ENCODE measurements at regions not wholly inside any gene's neighbourhood (a gene's known extent, or its start where the extent isn't known, plus 50 kb on each side); places are given as distances from the start of the nearest gene placed in this dataset.

DNA sequence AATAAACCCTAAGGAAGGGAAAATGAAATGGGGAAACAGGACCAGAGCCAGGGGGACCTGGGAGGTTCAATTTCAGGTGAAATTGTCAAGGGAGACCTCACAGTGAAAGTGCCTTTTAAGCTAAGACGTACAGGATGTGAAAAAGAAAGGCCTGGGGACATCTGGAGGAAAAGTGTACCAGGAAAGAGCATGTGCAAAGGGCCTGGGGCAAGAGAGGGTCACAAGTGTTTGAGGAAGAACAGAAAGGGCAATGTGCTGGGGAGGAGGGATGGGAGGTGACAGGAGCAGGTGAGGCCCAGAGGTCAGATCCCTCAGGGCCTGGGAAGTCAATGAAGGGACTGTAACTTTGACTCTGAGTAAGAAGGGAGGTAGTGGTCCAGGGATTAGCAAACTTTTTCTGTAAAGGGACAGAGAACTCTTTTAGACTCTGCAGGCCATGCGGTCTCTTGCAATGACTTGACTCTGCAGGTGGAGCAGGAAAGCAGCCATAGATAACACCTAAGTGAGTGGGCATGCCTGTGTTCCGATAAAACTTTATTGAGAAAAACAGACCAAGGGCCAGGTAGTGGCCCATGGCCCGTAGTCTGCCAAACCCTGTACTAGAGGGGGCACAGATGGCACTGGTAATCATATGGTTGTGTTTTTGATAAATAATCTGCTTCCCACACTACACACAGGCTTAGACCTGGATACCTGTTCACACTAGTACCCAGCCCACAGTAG, 93.8 kb downstream of the LITAF start:
- CTCF ChIA-PET (ENCODE audit: unreplicated experiment) = no interaction called here
- POLR2A ChIA-PET = no interaction called here
- intact Hi-C loops (cut with micrococcal nuclease; ENCODE audit: unreplicated experiment) = no loop called here
- H2AFZ ChIP-seq (ENCODE audit: low read length) = no peak overlapping the region
- no TSS peak for BruUV-seq (replicated peaks)
- no peak overlapping the region for H3K4me2 ChIP-seq (ENCODE audit: low read length)
- H3K9me2 ChIP-seq (ENCODE audit: insufficient read depth, low read length) = no peaks in the 10 kb centered on the region
- H3K79me2 ChIP-seq (ENCODE audit: insufficient read depth, low read depth, low read length) = no peaks in the 10 kb centered on the region
- no peak overlapping the region for H3K4me3 ChIP-seq (ENCODE audit: low read depth, low read length, poor library complexity, severe bottlenecking)
- H3K36me3 ChIP-seq (ENCODE audit: insufficient read depth, low read length) = no peaks in the 10 kb centered on the region
- DNase-seq (ENCODE audit: low spot score) = no peak
- H3K4me1 ChIP-seq (ENCODE audit: insufficient read depth, low read length, poor library complexity, severe bottlenecking) = peaks cover 38% of the 10 kb centered on the region
- TF ChIP-seq EZH2phosphoT487 (IDR thresholded peaks at IDR 0.05; ENCODE audit: borderline replicate concordance, low read depth, low read length) = no peak
- TF ChIP-seq, protein P1, sequence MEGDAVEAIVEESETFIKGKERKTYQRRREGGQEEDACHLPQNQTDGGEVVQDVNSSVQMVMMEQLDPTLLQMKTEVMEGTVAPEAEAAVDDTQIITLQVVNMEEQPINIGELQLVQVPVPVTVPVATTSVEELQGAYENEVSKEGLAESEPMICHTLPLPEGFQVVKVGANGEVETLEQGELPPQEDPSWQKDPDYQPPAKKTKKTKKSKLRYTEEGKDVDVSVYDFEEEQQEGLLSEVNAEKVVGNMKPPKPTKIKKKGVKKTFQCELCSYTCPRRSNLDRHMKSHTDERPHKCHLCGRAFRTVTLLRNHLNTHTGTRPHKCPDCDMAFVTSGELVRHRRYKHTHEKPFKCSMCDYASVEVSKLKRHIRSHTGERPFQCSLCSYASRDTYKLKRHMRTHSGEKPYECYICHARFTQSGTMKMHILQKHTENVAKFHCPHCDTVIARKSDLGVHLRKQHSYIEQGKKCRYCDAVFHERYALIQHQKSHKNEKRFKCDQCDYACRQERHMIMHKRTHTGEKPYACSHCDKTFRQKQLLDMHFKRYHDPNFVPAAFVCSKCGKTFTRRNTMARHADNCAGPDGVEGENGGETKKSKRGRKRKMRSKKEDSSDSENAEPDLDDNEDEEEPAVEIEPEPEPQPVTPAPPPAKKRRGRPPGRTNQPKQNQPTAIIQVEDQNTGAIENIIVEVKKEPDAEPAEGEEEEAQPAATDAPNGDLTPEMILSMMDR (conservative IDR thresholded peaks at IDR 0.05; ENCODE audit: low read length) = no peak
- 0 out of 2 replicates have a peak, but pooled peaks cover 6% of the 10 kb centered on the region for H3K9me3 ChIP-seq (ENCODE audit: low read length)
- H4K20me1 ChIP-seq (ENCODE audit: insufficient read depth, low read length) = no peaks in the 10 kb centered on the region
- no peak overlapping the region for H3K27ac ChIP-seq (ENCODE audit: low read depth, low read length, poor library complexity, severe bottlenecking)

DNA sequence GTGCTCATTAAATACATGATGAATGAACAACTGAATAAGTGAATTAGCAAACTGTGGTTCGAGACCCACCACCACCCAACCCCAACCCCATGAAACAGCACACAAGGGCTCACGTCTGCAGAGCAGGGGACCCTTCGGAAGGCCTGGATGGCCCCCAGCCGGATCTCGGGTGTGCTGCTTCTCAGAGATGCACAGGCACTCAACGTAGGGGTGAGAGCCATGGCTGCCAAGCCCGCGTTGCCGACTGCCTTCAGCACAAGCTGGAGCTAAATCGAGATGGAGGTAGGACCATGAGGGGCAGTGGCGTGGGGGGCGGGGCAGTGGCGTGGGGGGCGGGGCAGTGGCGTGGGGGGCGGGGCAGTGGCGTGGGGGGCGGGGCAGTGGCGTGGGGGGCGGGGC, 93.2 kb downstream of the LITAF start:
- H3K4me2 ChIP-seq (ENCODE audit: low read length) = no peak overlapping the region
- no peaks in the 10 kb centered on the region for H3K9me2 ChIP-seq (ENCODE audit: insufficient read depth, low read length)
- H3K9me3 ChIP-seq (ENCODE audit: low read length) = 0 out of 2 replicates have a peak, but pooled peaks cover 6% of the 10 kb centered on the region
- ChIA-PET CTCF (ENCODE audit: unreplicated experiment) (no interaction called here), POLR2A (no interaction called here)
- H3K4me1 ChIP-seq (ENCODE audit: insufficient read depth, low read length, poor library complexity, severe bottlenecking) = peaks cover 42% of the 10 kb centered on the region
- no peak overlapping the region for H2AFZ ChIP-seq (ENCODE audit: low read length)
- TF ChIP-seq EZH2phosphoT487 (IDR thresholded peaks at IDR 0.05; ENCODE audit: borderline replicate concordance, low read depth, low read length) = no peak
- TF ChIP-seq, protein P1 (conservative IDR thresholded peaks at IDR 0.05; ENCODE audit: low read length) = no peak
- no peaks in the 10 kb centered on the region for H3K36me3 ChIP-seq (ENCODE audit: insufficient read depth, low read length)
- no TSS peak for BruUV-seq (replicated peaks)
- DNase-seq (ENCODE audit: low spot score) = peak; percentile 37
- intact Hi-C loops (cut with micrococcal nuclease; ENCODE audit: unreplicated experiment) = no loop called here
- H3K79me2 ChIP-seq (ENCODE audit: insufficient read depth, low read depth, low read length) = no peaks in the 10 kb centered on the region
- no peak overlapping the region for H3K4me3 ChIP-seq (ENCODE audit: low read depth, low read length, poor library complexity, severe bottlenecking)
- no peaks in the 10 kb centered on the region for H4K20me1 ChIP-seq (ENCODE audit: insufficient read depth, low read length)
- H3K27ac ChIP-seq (ENCODE audit: low read depth, low read length, poor library complexity, severe bottlenecking) = no peak overlapping the region

DNA sequence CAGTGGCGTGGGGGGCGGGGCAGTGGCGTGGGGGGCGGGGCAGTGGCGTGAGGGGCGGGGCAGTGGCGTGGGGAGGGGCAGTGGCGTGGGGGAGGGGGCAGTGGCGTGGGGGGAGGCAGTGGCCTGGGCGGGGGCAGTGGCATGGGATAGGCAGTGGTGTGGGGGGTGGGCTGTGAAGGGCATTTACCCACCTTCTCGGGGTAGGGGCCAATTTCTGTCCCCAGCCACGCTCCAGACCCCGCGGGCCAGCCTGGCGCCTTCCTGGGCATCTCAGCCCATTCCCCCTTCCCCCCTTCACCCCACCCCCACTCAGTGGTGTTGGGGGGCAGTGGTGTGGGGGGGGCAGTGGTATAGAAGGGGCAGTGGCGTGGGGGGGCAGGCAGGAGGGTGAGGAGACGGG, 92.7 kb downstream of the LITAF start:
- peak overlapping the region; percentile 24 for H3K27ac ChIP-seq (ENCODE audit: low read depth, low read length, poor library complexity, severe bottlenecking)
- no peaks in the 10 kb centered on the region for H3K79me2 ChIP-seq (ENCODE audit: insufficient read depth, low read depth, low read length)
- no peaks in the 10 kb centered on the region for H4K20me1 ChIP-seq (ENCODE audit: insufficient read depth, low read length)
- no peak for TF ChIP-seq EZH2phosphoT487 (IDR thresholded peaks at IDR 0.05; ENCODE audit: borderline replicate concordance, low read depth, low read length)
- TF ChIP-seq, protein P1 (conservative IDR thresholded peaks at IDR 0.05; ENCODE audit: low read length) = no peak
- H3K4me3 ChIP-seq (ENCODE audit: low read depth, low read length, poor library complexity, severe bottlenecking) = no peak overlapping the region
- H3K4me1 ChIP-seq (ENCODE audit: insufficient read depth, low read length, poor library complexity, severe bottlenecking) = peaks cover 45% of the 10 kb centered on the region
- intact Hi-C loops (cut with micrococcal nuclease; ENCODE audit: unreplicated experiment) = no loop called here
- BruUV-seq (replicated peaks) = no TSS peak
- peak overlapping the region; percentile 6; the same call in 1 of the 2 replicates for H3K4me2 ChIP-seq (ENCODE audit: low read length)
- H2AFZ ChIP-seq (ENCODE audit: low read length) = peak overlapping the region; percentile 37; the same call in 1 of the 2 replicates
- POLR2A ChIA-PET = interaction anchor here (1.1 kb wide), 1 partner anchor 41 kb away, joined by 3 read pairs; no protein-coding TSS in a partner anchor
- CTCF ChIA-PET (ENCODE audit: unreplicated experiment) = no interaction called here
- DNase-seq (ENCODE audit: low spot score) = no peak
- H3K9me3 ChIP-seq (ENCODE audit: low read length) = 0 out of 2 replicates have a peak, but pooled peaks cover 6% of the 10 kb centered on the region
- H3K9me2 ChIP-seq (ENCODE audit: insufficient read depth, low read length) = no peaks in the 10 kb centered on the region
- H3K36me3 ChIP-seq (ENCODE audit: insufficient read depth, low read length) = no peaks in the 10 kb centered on the region
